ENCODE measurements at regions not wholly inside any gene's neighbourhood (a gene's known extent, or its start where the extent isn't known, plus 50 kb on each side); places are given as distances from the start of the nearest gene placed in this dataset.

DNA sequence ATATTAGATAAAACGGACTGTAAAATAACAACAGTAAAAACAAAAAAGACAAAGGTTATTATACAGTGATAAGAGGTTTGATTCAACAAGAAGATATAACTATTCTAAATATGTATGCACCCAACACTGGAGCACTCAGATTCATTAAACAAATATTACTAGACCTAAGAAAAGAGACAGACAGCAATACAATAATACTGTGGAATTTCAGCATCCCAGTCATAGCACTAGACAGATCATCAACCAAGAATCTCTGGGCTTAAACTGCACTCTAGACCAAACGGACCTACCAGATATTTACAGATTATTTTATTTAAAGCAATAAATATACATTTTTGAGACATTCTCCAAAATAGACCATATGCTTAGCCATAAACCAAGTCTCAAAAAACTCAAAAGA is 263.8 kb downstream of the C6orf118 start:
- TF ChIP-seq, protein P1, sequence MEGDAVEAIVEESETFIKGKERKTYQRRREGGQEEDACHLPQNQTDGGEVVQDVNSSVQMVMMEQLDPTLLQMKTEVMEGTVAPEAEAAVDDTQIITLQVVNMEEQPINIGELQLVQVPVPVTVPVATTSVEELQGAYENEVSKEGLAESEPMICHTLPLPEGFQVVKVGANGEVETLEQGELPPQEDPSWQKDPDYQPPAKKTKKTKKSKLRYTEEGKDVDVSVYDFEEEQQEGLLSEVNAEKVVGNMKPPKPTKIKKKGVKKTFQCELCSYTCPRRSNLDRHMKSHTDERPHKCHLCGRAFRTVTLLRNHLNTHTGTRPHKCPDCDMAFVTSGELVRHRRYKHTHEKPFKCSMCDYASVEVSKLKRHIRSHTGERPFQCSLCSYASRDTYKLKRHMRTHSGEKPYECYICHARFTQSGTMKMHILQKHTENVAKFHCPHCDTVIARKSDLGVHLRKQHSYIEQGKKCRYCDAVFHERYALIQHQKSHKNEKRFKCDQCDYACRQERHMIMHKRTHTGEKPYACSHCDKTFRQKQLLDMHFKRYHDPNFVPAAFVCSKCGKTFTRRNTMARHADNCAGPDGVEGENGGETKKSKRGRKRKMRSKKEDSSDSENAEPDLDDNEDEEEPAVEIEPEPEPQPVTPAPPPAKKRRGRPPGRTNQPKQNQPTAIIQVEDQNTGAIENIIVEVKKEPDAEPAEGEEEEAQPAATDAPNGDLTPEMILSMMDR (IDR thresholded peaks at IDR 0.05), result no peak
- TF ChIP-seq POLR2AphosphoS5 (IDR thresholded peaks at IDR 0.05), result no peak
- no peak for TF ChIP-seq EP300 (IDR thresholded peaks at IDR 0.05; ENCODE audit: low read depth)
